ENCODE measurements at regions not wholly inside any gene's neighbourhood (a gene's known extent, or its start where the extent isn't known, plus 50 kb on each side); places are given as distances from the start of the nearest gene placed in this dataset.

DNA sequence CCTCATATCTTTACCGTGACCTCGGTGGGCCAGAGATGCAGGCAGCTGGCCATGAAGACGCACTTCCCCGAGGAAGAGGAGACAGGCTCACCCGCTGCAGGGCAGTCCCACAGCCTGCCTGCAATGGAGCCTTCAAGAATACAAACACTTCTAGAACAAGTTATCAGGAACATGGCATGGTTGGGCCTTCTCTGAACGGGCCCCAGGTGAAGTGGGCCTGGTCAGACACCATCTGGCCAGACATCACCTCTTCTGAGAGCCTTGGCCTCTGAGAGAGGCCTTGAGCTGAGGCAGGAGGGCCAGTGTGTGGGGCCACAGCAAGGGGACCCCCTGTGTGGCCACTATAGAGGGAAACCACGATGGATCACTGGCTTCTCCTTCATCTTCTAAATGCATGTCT, 112.4 kb upstream of the GDF10 start:
- BruUV-seq (replicated peaks) = no TSS peak

DNA sequence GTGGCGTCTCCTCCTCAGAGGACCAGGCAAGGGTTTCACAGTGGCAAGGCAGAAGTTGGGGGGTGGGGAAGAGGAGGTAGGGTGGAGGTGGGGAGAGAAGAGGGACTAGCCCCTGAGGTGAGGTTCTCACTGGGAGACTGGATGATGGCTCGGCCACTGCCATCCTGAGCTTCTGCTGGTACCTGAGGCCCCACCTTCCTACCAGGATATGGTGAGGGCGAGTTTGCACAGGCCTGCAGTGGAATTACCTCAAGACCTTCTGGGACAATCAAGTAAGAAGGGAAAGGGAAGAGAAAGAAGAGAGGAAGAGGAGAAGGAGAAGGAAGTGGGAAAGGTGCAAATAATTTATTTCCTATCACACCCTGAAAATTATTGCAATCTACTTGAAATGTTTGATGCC, 111.8 kb upstream of the GDF10 start:
- intact Hi-C loops (cut with micrococcal nuclease; ENCODE audit: unreplicated experiment) (no loop called here), in situ Hi-C loops (cut with HindIII; ENCODE audit: low pct_unique_long_range_greater_than_20kb, low sequenced_read_pairs) (no loop called here)
- ATAC-seq (no peak), DNase-seq (ENCODE audit: low read depth, low spot score) (no peak)
- ChIA-PET POLR2A (no interaction called here), CTCF (no interaction called here)
- H3K9me3 ChIP-seq (ENCODE audit: control insufficient read depth, insufficient read depth, low read depth, low read length) = no peaks in the 10 kb centered on the region
- H3K4me1 ChIP-seq (ENCODE audit: control insufficient read depth, insufficient read depth, low read length) = peaks cover 12% of the 10 kb centered on the region
- BruUV-seq (replicated peaks) = no TSS peak
- no peaks in the 10 kb centered on the region for H3K36me3 ChIP-seq (ENCODE audit: control insufficient read depth, insufficient read depth, low read length)
- H3K27ac ChIP-seq (ENCODE audit: low read length) = no peak overlapping the region
- no peaks in the 10 kb centered on the region for H3K27me3 ChIP-seq (ENCODE audit: control insufficient read depth, insufficient read depth, low read length)
- TF ChIP-seq SIN3A (IDR thresholded peaks at IDR 0.05; ENCODE audit: borderline replicate concordance, insufficient read depth, low read depth, low read length) (no peak), POLR2AphosphoS5 (IDR thresholded peaks at IDR 0.05; ENCODE audit: low read depth, low read length) (no peak), TCF7L2 (IDR thresholded peaks at IDR 0.05; ENCODE audit: low read depth, low read length) (no peak)
- TF ChIP-seq, protein P1, sequence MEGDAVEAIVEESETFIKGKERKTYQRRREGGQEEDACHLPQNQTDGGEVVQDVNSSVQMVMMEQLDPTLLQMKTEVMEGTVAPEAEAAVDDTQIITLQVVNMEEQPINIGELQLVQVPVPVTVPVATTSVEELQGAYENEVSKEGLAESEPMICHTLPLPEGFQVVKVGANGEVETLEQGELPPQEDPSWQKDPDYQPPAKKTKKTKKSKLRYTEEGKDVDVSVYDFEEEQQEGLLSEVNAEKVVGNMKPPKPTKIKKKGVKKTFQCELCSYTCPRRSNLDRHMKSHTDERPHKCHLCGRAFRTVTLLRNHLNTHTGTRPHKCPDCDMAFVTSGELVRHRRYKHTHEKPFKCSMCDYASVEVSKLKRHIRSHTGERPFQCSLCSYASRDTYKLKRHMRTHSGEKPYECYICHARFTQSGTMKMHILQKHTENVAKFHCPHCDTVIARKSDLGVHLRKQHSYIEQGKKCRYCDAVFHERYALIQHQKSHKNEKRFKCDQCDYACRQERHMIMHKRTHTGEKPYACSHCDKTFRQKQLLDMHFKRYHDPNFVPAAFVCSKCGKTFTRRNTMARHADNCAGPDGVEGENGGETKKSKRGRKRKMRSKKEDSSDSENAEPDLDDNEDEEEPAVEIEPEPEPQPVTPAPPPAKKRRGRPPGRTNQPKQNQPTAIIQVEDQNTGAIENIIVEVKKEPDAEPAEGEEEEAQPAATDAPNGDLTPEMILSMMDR (IDR thresholded peaks at IDR 0.05) = no peak
- TF ChIP-seq, protein P2, sequence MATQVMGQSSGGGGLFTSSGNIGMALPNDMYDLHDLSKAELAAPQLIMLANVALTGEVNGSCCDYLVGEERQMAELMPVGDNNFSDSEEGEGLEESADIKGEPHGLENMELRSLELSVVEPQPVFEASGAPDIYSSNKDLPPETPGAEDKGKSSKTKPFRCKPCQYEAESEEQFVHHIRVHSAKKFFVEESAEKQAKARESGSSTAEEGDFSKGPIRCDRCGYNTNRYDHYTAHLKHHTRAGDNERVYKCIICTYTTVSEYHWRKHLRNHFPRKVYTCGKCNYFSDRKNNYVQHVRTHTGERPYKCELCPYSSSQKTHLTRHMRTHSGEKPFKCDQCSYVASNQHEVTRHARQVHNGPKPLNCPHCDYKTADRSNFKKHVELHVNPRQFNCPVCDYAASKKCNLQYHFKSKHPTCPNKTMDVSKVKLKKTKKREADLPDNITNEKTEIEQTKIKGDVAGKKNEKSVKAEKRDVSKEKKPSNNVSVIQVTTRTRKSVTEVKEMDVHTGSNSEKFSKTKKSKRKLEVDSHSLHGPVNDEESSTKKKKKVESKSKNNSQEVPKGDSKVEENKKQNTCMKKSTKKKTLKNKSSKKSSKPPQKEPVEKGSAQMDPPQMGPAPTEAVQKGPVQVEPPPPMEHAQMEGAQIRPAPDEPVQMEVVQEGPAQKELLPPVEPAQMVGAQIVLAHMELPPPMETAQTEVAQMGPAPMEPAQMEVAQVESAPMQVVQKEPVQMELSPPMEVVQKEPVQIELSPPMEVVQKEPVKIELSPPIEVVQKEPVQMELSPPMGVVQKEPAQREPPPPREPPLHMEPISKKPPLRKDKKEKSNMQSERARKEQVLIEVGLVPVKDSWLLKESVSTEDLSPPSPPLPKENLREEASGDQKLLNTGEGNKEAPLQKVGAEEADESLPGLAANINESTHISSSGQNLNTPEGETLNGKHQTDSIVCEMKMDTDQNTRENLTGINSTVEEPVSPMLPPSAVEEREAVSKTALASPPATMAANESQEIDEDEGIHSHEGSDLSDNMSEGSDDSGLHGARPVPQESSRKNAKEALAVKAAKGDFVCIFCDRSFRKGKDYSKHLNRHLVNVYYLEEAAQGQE (IDR thresholded peaks at IDR 0.05; ENCODE audit: insufficient read depth in 1 of 2, low read depth in 2 of 2, low read length in 1 of 2) = no peak
- no peak overlapping the region for H3K4me3 ChIP-seq (ENCODE audit: low read depth in 2 of 2, low read length in 2 of 2)

More for the DNA sequence above, 112.4 kb upstream of the GDF10 start:
- in situ Hi-C loops (cut with HindIII; ENCODE audit: low pct_unique_long_range_greater_than_20kb, low sequenced_read_pairs) (no loop called here), intact Hi-C loops (cut with micrococcal nuclease; ENCODE audit: unreplicated experiment) (no loop called here)
- ChIA-PET POLR2A (no interaction called here), CTCF (no interaction called here)
- TF ChIP-seq SIN3A (IDR thresholded peaks at IDR 0.05; ENCODE audit: borderline replicate concordance, insufficient read depth, low read depth, low read length) = no peak
- no peak for TF ChIP-seq TCF7L2 (IDR thresholded peaks at IDR 0.05; ENCODE audit: low read depth, low read length)
- TF ChIP-seq, protein P1 (IDR thresholded peaks at IDR 0.05) = no peak
- TF ChIP-seq, protein P2 (IDR thresholded peaks at IDR 0.05; ENCODE audit: insufficient read depth in 1 of 2, low read depth in 2 of 2, low read length in 1 of 2) = no peak
- no peak for TF ChIP-seq POLR2AphosphoS5 (IDR thresholded peaks at IDR 0.05; ENCODE audit: low read depth, low read length)
- Histone ChIP-seq H3K9me3 (ENCODE audit: control insufficient read depth, insufficient read depth, low read depth, low read length) (no peaks in the 10 kb centered on the region), H3K27ac (ENCODE audit: low read length) (no peak overlapping the region), H3K27me3 (ENCODE audit: control insufficient read depth, insufficient read depth, low read length) (no peaks in the 10 kb centered on the region), H3K4me1 (ENCODE audit: control insufficient read depth, insufficient read depth, low read length) (peaks cover 12% of the 10 kb centered on the region), H3K36me3 (ENCODE audit: control insufficient read depth, insufficient read depth, low read length) (no peaks in the 10 kb centered on the region), H3K4me3 (ENCODE audit: low read depth in 2 of 2, low read length in 2 of 2) (no peak overlapping the region)
- DNase-seq (ENCODE audit: low read depth, low spot score) (no peak), ATAC-seq (no peak)
